ENCODE measurements at regions not wholly inside any gene's neighbourhood (a gene's known extent, or its start where the extent isn't known, plus 50 kb on each side); places are given as distances from the start of the nearest gene placed in this dataset.

DNA sequence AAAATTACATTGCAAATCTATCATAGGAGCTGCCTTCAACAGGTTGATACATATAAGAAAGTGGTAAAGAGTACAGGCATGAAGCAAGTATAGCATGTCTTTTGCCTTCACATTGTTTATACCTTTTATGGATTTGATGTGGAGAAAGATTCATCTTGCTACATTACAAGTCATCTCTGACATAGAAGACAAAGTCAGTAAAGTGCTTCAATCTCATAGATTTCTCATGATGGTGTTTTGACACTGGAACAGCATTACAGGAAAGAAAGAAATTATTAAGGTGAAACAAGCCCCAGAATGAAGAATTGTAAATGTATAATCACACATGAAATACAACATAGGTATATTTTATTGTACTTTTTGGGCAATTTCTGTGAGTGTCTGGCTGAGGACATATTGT is 580.7 kb upstream of the MMS22L start:
- TF ChIP-seq, protein P1, sequence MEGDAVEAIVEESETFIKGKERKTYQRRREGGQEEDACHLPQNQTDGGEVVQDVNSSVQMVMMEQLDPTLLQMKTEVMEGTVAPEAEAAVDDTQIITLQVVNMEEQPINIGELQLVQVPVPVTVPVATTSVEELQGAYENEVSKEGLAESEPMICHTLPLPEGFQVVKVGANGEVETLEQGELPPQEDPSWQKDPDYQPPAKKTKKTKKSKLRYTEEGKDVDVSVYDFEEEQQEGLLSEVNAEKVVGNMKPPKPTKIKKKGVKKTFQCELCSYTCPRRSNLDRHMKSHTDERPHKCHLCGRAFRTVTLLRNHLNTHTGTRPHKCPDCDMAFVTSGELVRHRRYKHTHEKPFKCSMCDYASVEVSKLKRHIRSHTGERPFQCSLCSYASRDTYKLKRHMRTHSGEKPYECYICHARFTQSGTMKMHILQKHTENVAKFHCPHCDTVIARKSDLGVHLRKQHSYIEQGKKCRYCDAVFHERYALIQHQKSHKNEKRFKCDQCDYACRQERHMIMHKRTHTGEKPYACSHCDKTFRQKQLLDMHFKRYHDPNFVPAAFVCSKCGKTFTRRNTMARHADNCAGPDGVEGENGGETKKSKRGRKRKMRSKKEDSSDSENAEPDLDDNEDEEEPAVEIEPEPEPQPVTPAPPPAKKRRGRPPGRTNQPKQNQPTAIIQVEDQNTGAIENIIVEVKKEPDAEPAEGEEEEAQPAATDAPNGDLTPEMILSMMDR (IDR thresholded peaks at IDR 0.05), result no peak
- TF ChIP-seq POLR2AphosphoS5 (IDR thresholded peaks at IDR 0.05) (no peak), EP300 (IDR thresholded peaks at IDR 0.05) (no peak), POLR2A (IDR thresholded peaks at IDR 0.05) (no peak)

All from sigmoid colon (tissue), 4 donors.